ENCODE measurements at regions not wholly inside any gene's neighbourhood (a gene's known extent, or its start where the extent isn't known, plus 50 kb on each side); places are given as distances from the start of the nearest gene placed in this dataset.

DNA sequence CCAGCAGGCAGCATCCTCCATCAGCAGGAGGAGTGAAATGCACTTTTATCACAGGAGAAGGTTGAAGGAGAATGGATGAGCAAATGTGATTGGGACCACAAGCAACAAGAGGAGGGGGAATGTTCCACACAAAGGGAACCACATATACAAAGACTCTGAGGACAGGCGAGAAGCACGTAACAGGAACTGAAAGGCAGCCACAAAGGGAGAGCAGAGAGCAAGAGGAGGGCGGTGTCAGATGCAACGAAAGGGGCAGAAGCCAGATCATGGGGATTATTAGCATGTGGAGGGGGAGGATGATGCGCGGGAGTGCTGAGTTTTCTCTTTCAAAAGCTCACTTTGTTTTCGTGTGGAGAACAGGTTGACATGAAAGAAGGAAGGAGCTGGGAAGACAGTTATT is 241.1 kb downstream of the SPTSSA start:
- TF ChIP-seq EZH2phosphoT487 (IDR thresholded peaks at IDR 0.05; ENCODE audit: borderline replicate concordance, low read length): no peak
- TF ChIP-seq, protein P1, sequence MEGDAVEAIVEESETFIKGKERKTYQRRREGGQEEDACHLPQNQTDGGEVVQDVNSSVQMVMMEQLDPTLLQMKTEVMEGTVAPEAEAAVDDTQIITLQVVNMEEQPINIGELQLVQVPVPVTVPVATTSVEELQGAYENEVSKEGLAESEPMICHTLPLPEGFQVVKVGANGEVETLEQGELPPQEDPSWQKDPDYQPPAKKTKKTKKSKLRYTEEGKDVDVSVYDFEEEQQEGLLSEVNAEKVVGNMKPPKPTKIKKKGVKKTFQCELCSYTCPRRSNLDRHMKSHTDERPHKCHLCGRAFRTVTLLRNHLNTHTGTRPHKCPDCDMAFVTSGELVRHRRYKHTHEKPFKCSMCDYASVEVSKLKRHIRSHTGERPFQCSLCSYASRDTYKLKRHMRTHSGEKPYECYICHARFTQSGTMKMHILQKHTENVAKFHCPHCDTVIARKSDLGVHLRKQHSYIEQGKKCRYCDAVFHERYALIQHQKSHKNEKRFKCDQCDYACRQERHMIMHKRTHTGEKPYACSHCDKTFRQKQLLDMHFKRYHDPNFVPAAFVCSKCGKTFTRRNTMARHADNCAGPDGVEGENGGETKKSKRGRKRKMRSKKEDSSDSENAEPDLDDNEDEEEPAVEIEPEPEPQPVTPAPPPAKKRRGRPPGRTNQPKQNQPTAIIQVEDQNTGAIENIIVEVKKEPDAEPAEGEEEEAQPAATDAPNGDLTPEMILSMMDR (IDR thresholded peaks at IDR 0.05; ENCODE audit: low read depth, low read length, poor library complexity, severe bottlenecking): no peak
